ENCODE measurements at regions not wholly inside any gene's neighbourhood (a gene's known extent, or its start where the extent isn't known, plus 50 kb on each side); places are given as distances from the start of the nearest gene placed in this dataset.
"Not testable (repeated sequence)": the region's sequence is repeated elsewhere in the genome, so short reads cannot be mapped to it uniquely, and the experiment has no call there.

DNA sequence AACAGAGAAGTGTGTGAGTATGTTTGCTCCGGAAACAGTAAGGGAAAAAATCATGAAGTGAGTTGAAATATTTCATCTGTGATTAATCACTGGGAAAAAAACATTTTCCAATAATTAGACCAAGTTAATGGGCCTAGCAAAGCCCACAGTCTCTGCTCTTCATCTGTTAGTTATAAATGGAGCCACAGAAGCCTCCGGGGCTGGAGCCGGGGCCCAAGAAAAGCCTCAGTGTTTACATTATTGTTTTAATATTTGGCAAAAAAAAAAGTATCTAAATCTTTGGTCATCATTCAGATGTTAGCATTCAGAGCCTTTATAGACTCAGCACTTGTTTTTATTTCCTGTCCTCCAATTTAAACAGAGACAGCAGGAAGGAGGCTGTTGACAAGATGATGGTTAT is 115.0 kb downstream of the UBE2U start:
- no peak for DNase-seq

DNA sequence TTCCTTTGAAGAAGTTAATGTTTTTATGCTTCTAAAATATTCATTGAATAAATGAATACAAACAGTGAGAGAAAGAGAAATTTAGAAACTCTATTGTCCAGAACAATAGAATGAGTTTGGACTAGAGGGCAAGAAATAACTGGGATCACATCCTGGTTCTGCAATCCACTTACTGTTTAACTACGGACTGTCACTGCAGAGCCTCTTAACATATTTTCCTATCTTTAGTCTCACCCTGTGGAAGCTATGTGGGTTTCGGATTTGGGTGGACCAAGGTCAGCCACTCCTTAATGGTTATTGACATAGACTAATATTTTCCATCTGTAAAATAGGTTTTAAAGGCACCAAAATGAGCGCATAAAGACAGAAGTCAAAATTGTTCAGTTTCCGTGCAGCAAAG is 116.6 kb downstream of the UBE2U start:
- DNase-seq = no peak

DNA sequence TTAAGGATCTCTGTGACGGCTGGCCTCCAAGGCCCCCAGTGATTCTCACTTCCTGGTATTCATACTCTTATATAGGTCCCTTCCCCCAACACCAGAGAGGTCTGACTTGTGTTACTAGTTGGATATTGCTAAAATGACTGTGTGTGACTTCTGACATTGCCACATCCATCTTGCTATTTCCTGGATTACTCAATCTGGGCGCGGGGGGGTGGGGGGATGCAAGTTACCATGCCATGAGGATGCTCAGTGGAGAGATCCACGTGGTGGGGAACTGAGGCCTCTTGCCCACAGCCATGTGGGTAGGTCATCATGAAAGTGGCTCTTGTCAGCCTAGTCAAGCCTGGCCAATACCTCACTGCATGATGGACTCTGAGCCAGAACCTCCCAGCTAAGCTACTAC is 117.0 kb downstream of the UBE2U start:
- DNase-seq = no peak

DNA sequence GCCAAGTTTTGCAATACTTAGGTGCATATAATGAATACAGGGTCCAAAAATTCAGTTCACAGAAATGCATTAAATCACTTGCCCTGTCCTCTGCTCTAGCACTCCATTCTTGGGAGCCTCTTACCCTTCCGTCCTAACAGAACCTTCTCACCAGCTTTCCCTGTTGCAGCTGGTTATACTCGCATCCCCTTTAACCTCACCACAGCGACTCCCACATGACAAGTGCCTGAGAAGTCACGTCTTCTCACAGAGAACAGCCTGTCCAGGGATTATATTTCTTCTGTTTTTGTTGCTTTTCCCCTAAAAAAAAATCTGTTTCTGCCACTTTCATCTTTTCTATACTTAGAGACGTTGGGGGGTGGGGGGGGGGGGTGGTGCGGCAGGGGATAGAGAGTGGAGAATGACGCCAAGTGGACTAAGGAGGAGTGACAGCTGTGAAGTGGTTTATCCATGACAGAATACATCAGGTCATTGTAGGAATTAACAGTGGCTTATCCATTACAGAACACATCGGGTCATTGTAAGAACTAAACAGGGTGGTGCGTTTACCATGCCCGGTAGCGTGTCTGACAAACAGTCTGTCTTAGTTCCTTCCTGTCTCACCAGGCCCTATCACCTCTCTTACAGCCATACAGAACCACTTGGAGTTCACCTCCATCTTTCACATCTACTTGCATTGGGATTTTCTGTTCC is 117.6 kb downstream of the UBE2U start:
- DNase-seq = no peak

DNA sequence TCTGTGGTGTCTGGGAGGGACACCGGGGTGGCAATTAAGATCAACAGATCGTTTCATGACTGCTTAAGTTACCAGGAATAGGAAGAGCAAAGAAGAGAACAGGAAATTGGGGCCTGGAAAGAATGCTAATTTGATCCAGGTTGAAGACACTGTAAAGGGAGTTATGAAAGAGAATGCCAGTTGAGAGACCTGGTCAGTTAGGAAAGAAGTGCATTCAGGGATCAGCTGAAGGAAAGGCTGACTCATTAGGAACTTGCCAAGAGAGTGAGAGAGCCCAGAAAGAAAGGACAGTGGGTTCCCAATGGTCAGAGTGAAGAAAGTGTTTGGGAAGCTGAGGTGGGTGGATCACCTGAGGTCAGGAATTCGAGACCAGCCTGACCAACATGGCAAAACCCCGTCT is 119.6 kb downstream of the UBE2U start:
- no peak for DNase-seq

DNA sequence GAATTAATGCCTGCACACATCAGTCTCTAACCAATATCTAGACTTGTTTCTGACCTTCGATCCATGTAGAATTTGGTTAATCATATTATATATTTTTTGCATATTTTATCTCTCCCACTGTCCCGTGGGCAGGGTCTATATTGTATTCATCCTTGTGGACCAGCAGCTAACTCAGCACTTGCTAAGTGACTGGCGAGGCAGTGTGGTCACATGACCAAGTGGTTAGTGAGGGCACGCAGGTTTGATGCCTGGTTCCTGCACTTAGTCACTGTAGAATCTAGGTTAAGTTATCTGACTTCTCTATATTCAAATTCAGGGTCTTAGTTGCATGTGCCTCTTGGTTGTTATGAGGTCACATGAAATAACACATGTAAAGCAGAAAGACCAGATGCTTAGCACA is 120.5 kb downstream of the UBE2U start:
- DNase-seq = no peak

DNA sequence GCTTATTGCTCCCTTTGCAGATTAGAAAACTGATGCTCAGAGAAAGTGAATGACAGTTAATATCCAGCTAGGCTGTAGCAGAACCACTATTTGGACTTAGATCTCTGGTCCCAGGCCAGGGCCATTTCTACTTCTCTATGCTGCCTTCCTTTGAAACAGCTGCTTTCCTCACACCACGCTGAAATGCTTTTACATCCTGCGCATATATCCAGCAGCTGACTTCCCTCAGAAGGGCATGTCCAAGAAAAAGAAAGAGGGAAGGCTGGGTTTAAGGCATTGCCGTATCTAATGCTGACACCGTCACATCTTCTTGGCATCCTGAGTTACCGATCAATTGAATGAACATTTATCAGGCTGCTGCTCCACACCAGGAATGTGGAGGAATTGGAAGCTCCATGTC is 122.4 kb downstream of the UBE2U start:
- no peak for DNase-seq

DNA sequence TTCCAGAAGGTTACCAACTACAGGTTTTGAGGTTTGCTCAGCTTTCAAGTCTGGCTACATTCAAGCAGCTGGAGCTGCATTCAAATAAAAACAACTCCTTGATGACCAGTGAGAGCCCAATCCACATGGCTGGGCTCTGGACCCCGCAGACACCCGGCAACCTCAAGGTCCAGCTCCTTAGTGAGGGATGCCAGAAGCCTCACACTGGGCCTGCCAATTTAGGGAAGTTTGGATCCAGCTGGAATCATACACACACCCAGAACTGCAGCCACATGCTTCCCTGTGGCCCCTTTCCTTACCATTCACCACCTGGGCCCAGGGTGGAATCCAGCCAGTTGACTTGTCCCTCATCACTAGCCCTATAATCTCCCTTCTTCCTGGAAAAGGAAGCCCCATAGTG is 123.7 kb downstream of the UBE2U start:
- no peak for DNase-seq

DNA sequence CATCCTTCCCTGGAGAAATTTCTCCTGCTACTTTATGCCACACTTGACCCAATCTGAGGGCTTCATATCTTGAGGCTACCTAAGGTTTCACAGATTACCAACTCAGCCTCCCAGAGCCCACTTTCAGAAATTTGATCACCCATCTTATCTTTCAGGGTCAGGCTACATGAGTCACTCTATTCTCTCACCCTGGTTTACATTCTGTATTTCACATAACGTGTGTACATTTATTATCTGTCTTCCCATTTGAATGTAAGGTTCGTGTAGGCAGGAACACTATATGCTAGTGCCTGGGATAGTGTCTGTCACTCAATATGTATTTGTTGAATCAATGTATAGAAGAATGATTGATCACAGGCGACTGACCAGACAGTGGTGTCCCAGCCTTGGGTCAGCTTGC is 124.8 kb downstream of the UBE2U start:
- DNase-seq = no peak

DNA sequence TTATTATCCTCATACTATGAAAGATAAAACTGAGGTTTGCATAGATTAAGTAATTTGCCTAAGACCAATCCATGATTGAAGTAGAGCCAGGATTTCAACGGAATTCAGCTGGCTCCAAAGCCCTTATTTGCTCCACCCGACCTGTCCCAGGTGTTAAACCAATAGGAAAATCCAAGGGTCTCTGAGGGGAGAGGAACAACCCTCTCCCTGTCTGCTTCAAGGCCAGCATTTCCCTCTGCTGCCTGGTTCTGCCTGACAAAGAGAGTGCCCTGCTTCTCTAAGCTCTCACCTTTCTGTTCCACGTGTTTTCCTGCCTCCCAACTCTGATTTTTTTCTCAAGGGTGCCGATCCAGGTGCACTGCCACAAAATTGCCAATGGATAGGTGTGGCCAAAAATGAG is 127.4 kb downstream of the UBE2U start:
- no peak for DNase-seq

DNA sequence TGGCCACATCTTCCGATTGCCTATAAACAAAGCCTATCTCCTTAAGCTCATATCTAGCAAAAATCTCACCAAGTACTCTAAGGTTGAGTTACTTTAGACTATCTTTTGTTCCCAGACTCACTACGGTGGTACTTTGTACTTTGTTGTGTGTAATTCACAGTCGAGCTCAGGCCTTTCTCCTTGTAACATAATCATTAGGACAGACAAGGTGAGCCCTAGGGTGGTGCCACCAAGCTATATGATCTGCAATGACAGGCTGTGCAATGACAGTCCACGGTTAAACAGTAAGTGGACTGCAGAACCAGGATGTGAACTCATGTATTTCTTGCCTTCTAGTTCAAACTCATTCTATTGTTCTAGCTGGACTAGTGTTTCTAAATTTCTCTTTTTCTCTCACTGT is 132.2 kb downstream of the UBE2U start:
- DNase-seq = no peak

DNA sequence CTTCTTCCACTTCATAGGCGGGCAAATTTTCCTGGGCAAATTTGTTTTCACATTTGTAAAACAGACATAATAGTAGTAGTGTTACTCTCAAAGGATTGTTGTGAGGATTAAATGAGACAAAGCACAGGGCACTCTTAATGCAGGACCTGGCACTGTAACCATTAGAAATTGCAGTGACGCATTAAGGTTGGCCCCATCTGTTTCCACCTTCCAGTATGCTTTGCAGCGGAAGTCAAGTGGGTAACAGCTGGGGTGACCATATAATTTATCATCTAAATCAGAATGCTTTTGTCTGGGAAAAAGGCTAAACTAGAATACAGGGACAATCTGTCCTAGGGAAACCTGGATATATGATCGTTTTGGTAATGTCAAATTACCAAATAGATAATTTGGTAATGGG is 132.5 kb upstream of the CACHD1 start:
- DNase-seq = no peak

DNA sequence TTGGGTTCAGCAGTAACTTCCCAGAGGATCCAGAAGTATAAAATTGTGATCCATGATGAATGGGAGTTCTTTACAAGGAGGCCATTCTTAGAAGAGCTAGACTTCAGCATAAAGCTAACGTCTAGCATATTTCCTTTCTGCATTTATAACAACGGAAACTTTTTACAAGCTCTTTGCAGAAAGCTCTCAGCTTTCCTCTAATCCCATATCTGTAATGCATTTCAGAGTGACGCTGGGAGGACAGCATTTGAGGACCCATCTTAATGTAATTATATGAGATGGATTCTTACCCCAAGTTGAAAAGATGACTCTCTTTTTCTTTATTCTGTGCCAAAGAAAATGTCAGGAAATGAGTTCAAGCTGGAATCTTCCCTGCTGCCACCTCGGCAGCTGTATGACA is 132.0 kb upstream of the CACHD1 start:
- DNase-seq = no peak

DNA sequence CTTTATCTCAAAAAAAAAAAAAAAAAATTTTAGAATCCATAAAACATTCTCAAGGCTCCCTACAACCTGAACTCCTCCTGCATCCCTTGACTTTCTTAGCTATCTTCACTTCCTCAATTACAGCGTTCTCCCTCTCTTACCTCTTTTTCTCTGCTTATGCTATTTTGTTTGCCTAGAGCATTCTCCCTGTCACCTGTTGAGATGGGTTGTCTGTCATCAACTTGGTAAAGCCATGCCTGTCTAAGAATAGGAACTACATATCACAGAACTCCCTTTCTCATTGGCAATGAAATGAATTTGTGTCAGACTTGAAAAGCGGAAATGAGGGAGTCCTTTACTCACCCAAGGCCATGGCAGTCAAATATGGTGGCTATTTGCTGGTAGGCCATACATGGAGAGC is 129.6 kb upstream of the CACHD1 start:
- no peak for DNase-seq

DNA sequence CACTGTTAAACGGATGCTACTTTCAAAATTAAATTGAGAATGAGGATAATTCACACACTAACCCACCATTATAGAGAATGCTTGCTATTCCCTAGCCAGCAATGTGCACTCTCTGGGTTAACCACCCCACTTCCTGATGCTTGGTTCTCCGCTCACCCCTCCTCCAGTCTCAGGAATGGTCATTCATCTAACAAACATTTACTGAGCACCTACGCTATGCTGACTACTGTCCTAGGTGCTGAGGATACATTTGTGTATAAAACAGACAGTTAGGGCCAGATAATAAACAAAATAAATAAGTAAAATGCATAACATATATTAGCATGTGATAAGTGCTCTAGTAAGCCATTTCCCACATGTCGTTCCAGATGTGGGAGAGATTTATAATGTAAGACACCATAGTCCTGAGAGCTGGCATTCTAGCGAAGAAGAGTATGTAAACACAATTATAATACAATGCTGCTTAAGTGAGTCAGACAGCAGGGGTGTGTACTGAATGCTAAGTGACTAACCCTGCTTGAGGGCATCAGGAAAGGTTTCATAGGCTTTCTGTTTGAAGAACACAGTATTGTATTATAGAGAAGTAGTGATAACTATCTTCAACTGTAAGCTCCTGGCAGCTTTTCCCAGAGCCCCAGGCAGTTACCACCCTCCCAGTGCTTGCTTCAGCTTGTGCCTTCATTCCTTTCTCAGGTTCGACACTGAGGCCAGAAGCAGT is 126.7 kb upstream of the CACHD1 start:
- peak; percentile 73 for DNase-seq

DNA sequence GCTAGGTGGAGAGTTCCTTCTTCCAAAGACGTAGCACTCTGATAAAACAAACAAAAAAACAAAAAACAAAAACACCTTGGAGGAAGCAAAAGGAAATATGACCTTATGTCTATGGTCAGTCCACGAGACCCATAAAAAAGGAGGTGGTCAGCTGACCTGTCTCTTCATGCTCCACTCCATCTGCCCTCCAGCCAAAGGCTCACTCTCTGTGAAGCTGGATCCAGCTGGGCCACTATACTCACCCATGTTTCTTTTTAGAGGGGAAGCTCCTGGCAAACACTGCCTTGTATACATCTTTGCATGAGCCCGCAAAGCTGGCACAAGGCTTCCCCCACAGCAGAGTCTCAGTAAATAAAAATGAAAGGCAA is 126.1 kb upstream of the CACHD1 start:
- no peak for DNase-seq

DNA sequence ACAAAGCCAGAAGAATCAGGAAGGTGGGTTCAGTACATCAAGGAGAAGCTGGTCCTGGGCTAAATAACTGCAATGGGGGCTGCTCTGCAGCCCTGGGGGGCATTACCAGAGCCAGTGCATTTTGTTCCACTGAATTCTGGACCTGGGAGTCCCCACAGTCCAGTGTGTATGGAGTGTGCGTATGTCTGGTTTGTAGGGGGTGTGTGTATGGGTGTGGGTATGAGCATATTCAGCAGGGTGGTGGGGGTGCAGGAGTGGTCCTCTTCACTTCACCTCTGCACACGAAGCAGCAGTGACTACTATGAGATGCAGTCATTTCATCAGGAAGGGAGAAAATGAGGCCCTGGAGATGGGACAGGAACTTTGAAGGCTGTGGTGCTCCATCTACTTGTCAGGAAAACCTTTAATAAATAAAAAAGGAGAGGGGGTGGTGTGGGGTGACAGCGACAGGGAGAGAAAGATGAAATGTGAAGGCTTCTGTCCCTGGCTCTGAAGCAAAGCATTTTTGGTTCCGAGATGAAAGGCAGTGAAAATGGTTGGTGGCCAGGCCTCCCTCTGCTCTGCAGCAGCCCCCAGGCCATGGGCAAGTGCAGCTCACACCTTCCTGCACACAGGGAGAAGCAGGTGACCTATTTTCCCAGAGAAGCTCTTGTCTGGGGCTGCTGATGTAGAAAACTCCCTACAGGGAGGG is 121.5 kb upstream of the CACHD1 start:
- DNase-seq = no peak

DNA sequence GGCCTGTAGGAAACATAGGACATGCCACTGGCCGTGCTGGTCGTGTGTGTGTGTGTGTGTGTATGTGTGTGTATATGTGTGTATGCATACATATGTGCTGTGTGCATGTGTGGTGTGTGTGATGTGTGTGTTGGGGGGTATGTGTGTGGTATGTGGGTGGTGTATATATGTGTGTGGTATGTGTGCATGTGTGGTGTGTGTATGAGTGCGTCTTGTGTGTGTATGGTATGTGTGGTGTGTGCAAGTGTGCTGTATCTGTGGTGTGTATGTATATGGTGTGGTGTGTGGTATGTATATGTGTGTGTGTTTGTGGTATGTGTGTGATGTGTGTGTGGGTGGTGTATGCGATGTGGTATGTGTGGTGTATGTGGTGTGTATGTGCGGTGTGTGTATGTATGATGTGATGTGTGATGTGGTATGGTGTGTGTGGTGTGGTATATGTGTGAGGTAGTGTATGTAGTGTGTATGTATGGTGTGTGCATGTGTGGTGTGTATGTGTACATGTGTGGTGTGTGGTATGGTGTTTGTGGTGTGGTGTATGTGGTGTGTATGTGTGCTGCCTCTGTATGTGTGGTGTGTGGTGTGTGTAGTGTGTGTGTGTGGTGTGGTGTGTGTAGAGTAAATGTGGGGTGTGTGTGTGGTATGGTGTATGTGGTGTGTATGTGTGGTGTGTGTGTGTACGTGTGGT is 120.8 kb upstream of the CACHD1 start:
- no peak for DNase-seq

DNA sequence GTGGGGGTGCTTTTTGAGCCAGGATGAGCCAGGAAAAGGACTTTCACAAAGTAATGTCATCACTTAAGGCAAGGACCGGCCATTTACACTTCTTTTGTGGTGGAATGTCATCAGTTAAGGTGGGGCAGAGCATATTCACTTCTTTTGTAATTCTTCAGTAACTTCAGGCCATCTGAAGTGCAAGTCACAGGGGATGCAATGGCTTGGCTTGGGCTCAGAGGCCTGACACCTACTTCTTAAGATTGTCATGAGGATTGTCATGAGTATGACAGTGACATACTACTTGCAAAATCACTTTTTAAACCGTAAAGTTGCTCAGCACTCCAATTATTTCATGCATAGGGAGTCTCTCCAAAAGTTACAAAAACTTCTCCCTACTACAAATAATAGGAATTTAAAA is 114.4 kb upstream of the CACHD1 start:
- not testable (repeated sequence) for DNase-seq

DNA sequence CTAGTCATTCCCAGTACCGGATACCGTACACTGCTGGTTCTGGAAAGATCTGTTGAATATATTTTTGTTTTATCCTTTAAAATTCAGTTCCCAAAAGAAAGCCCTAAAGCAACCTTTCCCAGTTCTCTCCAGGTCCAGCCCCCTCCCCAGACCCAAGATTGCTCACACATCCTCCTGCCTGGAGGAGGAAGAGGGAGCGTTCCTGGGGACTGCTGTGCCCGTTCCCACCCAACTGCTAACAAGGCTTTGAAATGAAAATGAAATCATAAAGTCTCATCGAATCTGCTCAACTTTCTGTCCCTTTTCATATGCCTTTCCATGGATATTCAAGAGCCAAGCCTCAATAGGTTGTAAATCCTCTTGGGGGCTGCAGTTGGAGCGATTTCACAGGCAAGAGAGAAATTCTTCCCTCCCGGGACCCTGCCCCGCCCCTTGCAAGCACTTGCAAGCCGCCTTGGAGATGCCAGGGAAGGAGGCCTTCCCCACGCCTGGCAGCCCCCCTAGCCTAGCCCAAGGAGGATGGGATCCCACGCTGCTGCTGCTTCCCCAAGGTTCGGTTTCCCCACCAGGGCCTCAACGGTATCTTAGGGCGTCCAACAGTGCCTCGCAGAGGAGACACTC is 113.2 kb upstream of the CACHD1 start:
- no peak for DNase-seq

DNA sequence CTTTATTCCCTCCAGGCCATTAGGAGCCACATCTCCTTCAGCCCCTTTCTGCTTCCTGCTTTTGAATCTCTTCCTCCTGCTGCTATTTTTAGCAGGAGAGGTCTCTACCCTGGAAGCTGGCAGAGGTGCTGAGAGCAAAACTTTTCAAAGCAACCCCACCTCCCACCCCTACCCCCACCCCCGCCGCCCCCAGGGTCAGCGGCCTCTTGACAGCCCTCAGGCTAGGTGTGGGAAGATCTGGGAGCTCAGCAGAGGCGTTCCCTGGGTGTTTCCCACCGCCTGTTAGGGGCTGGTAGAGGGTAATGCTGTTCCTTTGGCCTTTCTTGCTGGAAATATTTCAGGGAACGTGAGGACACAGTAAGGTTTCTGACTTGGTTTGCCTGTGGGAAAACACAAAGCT is 112.5 kb upstream of the CACHD1 start:
- DNase-seq = no peak

DNA sequence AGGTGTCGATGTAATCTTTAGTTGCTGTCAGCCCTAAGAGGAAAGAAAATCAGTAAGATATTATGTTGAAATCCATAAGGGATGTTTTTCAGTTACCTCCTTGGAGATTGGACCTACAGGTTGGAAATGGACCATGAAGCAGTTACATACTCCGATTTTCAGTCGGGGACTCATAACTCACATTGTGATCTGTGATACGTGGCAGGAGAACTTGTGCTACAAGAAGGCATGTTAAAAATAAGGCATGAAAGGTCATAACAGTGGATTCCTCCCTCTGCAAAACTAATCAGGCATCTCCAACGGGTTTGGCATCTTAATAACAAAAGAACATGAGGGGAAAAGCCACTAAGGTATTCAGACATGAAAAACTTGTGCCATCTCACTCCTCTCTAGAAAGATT is 111.2 kb upstream of the CACHD1 start:
- no peak for DNase-seq

DNA sequence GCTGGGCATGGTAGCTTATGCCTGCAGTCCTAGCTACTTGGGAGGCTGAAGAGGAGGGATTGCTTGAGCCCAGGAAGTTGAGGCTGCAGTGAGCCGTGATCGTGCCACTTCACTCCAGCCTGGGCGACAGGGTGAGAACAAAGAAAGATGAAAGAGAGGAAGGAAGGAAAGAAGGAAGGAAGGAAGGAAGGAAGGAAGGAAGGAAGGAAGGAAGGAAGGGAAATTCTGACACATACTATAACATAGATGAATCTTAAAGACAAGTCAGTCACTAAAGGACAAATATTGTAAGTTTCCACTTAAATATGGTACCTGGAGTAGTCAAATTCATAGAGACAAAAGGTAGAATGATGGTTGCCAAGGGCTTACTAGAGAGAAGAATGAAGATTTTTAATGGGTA is 108.0 kb upstream of the CACHD1 start:
- DNase-seq = no peak
